ENCODE measurements at regions not wholly inside any gene's neighbourhood (a gene's known extent, or its start where the extent isn't known, plus 50 kb on each side); places are given as distances from the start of the nearest gene placed in this dataset.

DNA sequence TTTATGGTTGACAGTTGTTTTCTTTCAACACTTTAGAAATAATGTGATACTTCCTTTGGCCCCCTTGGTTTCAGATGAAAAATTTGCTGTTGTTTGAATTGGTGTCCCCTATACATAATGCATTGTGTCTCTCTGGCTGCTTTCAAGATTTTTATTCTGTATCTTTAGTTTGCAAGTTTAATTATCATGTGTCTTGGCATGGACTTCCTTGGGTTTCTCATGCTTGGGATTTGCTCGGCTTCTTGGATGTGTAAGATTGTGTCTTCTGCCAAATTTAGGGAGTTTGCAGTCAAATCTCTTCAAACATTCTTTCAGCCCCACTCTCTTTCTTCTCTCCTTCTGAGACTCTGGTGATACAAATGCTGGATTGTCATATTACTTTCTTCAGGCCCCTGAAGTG, 53.4 kb upstream of the PTPRG start (continued):
- TF ChIP-seq, protein P1, sequence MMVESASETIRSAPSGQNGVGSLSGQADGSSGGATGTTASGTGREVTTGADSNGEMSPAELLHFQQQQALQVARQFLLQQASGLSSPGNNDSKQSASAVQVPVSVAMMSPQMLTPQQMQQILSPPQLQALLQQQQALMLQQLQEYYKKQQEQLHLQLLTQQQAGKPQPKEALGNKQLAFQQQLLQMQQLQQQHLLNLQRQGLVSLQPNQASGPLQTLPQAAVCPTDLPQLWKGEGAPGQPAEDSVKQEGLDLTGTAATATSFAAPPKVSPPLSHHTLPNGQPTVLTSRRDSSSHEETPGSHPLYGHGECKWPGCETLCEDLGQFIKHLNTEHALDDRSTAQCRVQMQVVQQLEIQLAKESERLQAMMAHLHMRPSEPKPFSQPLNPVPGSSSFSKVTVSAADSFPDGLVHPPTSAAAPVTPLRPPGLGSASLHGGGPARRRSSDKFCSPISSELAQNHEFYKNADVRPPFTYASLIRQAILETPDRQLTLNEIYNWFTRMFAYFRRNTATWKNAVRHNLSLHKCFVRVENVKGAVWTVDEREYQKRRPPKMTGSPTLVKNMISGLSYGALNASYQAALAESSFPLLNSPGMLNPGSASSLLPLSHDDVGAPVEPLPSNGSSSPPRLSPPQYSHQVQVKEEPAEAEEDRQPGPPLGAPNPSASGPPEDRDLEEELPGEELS (CRISPR knock-in tag; IDR thresholded peaks at IDR 0.05): no peak
- TF ChIP-seq, protein P2, sequence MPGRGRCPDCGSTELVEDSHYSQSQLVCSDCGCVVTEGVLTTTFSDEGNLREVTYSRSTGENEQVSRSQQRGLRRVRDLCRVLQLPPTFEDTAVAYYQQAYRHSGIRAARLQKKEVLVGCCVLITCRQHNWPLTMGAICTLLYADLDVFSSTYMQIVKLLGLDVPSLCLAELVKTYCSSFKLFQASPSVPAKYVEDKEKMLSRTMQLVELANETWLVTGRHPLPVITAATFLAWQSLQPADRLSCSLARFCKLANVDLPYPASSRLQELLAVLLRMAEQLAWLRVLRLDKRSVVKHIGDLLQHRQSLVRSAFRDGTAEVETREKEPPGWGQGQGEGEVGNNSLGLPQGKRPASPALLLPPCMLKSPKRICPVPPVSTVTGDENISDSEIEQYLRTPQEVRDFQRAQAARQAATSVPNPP (CRISPR knock-in tag; IDR thresholded peaks at IDR 0.05): no peak
- no peak for TF ChIP-seq MZF1 (CRISPR knock-in tag; IDR thresholded peaks at IDR 0.05; ENCODE audit: borderline replicate concordance)
- TF ChIP-seq, protein P3, sequence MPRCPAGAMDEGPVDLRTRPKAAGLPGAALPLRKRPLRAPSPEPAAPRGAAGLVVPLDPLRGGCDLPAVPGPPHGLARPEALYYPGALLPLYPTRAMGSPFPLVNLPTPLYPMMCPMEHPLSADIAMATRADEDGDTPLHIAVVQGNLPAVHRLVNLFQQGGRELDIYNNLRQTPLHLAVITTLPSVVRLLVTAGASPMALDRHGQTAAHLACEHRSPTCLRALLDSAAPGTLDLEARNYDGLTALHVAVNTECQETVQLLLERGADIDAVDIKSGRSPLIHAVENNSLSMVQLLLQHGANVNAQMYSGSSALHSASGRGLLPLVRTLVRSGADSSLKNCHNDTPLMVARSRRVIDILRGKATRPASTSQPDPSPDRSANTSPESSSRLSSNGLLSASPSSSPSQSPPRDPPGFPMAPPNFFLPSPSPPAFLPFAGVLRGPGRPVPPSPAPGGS (CRISPR knock-in tag; IDR thresholded peaks at IDR 0.05): no peak
- TF ChIP-seq MEIS2 (CRISPR knock-in tag; IDR thresholded peaks at IDR 0.05): no peak
- TF ChIP-seq TCF12 (IDR thresholded peaks at IDR 0.05): no peak
- TF ChIP-seq TCF12 (CRISPR knock-in tag; IDR thresholded peaks at IDR 0.05): no peak
